SKM-1 treated with dmso at 0.1 percent for 144 hours (cell line): ENCODE measurements at regions not wholly inside any gene's neighbourhood (a gene's known extent, or its start where the extent isn't known, plus 50 kb on each side); places are given as distances from the start of the nearest gene placed in this dataset.

Experiments used
- DNase-seq: peaks from one replicate; lab custom pipeline; 2025; ENCODE audit not compliant: unreplicated experiment; lab: John Stamatoyannopoulos, UW

GRCh38 chr2:183214680-183215079 is 90.4 kb downstream of the NUP35 start:
- no peak for DNase-seq

GRCh38 chr2:183215917-183216316 is 91.7 kb downstream of the NUP35 start:
- no peak for DNase-seq

GRCh38 chr2:183219888-183220287 is 95.6 kb downstream of the NUP35 start:
- DNase-seq: no peak

- no peak for DNase-seq
Measured at GRCh38 chr2:183222751-183223150, 98.5 kb downstream of the NUP35 start.

- no peak for DNase-seq
Measured at GRCh38 chr2:183224948-183225347, 100.7 kb downstream of the NUP35 start.

GRCh38 chr2:183227176-183227575 is 102.9 kb downstream of the NUP35 start:
- DNase-seq: no peak

GRCh38 chr2:183229386-183229785 is 105.1 kb downstream of the NUP35 start:
- no peak for DNase-seq

GRCh38 chr2:183232161-183232865 is 108.1 kb downstream of the NUP35 start:
- DNase-seq: no peak

- DNase-seq: no peak
Measured at GRCh38 chr2:183242937-183243336, 118.7 kb downstream of the NUP35 start.

GRCh38 chr2:183243758-183244157 is 119.5 kb downstream of the NUP35 start:
- no peak for DNase-seq

- no peak for DNase-seq
Measured at GRCh38 chr2:183244300-183244844, 120.1 kb downstream of the NUP35 start.

GRCh38 chr2:183248866-183249567 is 124.8 kb downstream of the NUP35 start:
- DNase-seq: peak; percentile 18

GRCh38 chr2:183250061-183250460 is 125.8 kb downstream of the NUP35 start:
- DNase-seq: no peak

- DNase-seq: no peak
Measured at GRCh38 chr2:183250472-183250871, 126.2 kb downstream of the NUP35 start.

GRCh38 chr2:183253441-183254130 is 129.3 kb downstream of the NUP35 start:
- no peak for DNase-seq

- DNase-seq: no peak
Measured at GRCh38 chr2:183255411-183255810, 131.2 kb downstream of the NUP35 start.

GRCh38 chr2:183259921-183260320 is 135.7 kb downstream of the NUP35 start:
- DNase-seq: no peak

- no peak for DNase-seq
Measured at GRCh38 chr2:183260527-183260926, 136.3 kb downstream of the NUP35 start.

GRCh38 chr2:183264890-183265535 is 140.8 kb downstream of the NUP35 start:
- DNase-seq: no peak

- DNase-seq: no peak
Measured at GRCh38 chr2:183267148-183267827, 143.0 kb downstream of the NUP35 start.

GRCh38 chr2:183269956-183270355 is 145.7 kb downstream of the NUP35 start:
- DNase-seq: no peak
